ACC112 (cell line): ENCODE measurements at regions not wholly inside any gene's neighbourhood (a gene's known extent, or its start where the extent isn't known, plus 50 kb on each side); places are given as distances from the start of the nearest gene placed in this dataset.
A peak's percentile ranks its signal among the peaks of the same experiment; 100 is the strongest.

Experiments used
- H2AFZ ChIP-seq: fragments of 200-600 bp; sonication (generic); one replicate; pipeline ENCODE4 v1.6.0; 2017; ENCODE audit warnings: antibody characterized with exemption, low read length; ENCODE audit not compliant: unreplicated experiment
- H3K27ac ChIP-seq: fragments of 200-600 bp; sonication (generic); 2 replicates; pipeline ENCODE4 v1.5.1; 2014; ENCODE audit warnings: low read depth, mild to moderate bottlenecking, antibody characterized with exemption, low read length, moderate library complexity
- H3K27me3 ChIP-seq: fragments of 200-600 bp; sonication (generic); 2 replicates; pipeline ENCODE4 v1.6.1; 2014; ENCODE audit warnings: mild to moderate bottlenecking, antibody characterized with exemption, low read length, moderate library complexity, mixed read lengths; ENCODE audit not compliant: insufficient read depth
- H3K36me3 ChIP-seq: fragments of 200-600 bp; sonication (generic); 2 replicates; pipeline ENCODE4 v1.6.1; 2016; ENCODE audit warnings: mild to moderate bottlenecking, antibody characterized with exemption, low read length, moderate library complexity, mixed read lengths; ENCODE audit not compliant: insufficient read depth
- H3K4me1 ChIP-seq: fragments of 200-600 bp; sonication (generic); one replicate; pipeline ENCODE4 v1.6.1; 2016; ENCODE audit warnings: low read length, mixed read lengths; ENCODE audit not compliant: insufficient read depth, unreplicated experiment, control insufficient read depth
- H3K4me3 ChIP-seq: fragments of 200-600 bp; sonication (generic); 2 replicates; pipeline ENCODE4 v1.5.1; 2014; ENCODE audit warnings: mild to moderate bottlenecking, low read depth, low read length
- H3K79me2 ChIP-seq: fragments of 200-600 bp; sonication (generic); one replicate; pipeline ENCODE4 v1.6.0; 2016; ENCODE audit warnings: low read length; ENCODE audit not compliant: control insufficient read depth, unreplicated experiment, insufficient read depth

GRCh38 chr5:145077028-145077427 is 758.1 kb downstream of the PRELID2 start:
- Histone ChIP-seq H3K79me2 (no peaks in the 10 kb centered on the region), H2AFZ (no peak overlapping the region), H3K4me1 (no peaks in the 10 kb centered on the region), H3K36me3 (no peaks in the 10 kb centered on the region), H3K4me3 (no peak overlapping the region), H3K27ac (no peak overlapping the region), H3K27me3 (no peaks in the 10 kb centered on the region)

- Histone ChIP-seq H3K27me3 (no peaks in the 10 kb centered on the region), H3K36me3 (no peaks in the 10 kb centered on the region), H2AFZ (no peak overlapping the region), H3K4me1 (no peaks in the 10 kb centered on the region), H3K79me2 (no peaks in the 10 kb centered on the region), H3K4me3 (no peak overlapping the region), H3K27ac (no peak overlapping the region)
Measured at GRCh38 chr5:145076040-145076439, 759.1 kb downstream of the PRELID2 start.

GRCh38 chr5:145072889-145073288 is 762.3 kb downstream of the PRELID2 start:
- no peak overlapping the region for H3K4me3 ChIP-seq
- H2AFZ ChIP-seq: peak overlapping the region; percentile 69
- no peaks in the 10 kb centered on the region for H3K36me3 ChIP-seq
- no peak overlapping the region for H3K27ac ChIP-seq
- H3K27me3 ChIP-seq: no peaks in the 10 kb centered on the region
- H3K4me1 ChIP-seq: peaks cover 6% of the 10 kb centered on the region
- H3K79me2 ChIP-seq: no peaks in the 10 kb centered on the region

- Histone ChIP-seq H3K4me1 (peaks cover 6% of the 10 kb centered on the region), H3K4me3 (no peak overlapping the region), H2AFZ (no peak overlapping the region)
Measured at GRCh38 chr5:145068721-145069120, 766.4 kb downstream of the PRELID2 start.

GRCh38 chr5:145062280-145063062 is 772.7 kb downstream of the PRELID2 start:
- no peak overlapping the region for H3K27ac ChIP-seq
- H3K79me2 ChIP-seq: no peaks in the 10 kb centered on the region
- H3K27me3 ChIP-seq: no peaks in the 10 kb centered on the region
- H2AFZ ChIP-seq: peak overlapping the region; percentile 24
- H3K36me3 ChIP-seq: no peaks in the 10 kb centered on the region
- no peak overlapping the region for H3K4me3 ChIP-seq
- H3K4me1 ChIP-seq: peaks cover 3% of the 10 kb centered on the region

More at GRCh38 chr5:145068721-145069120, 766.4 kb downstream of the PRELID2 start:
- Histone ChIP-seq H3K27me3 (no peaks in the 10 kb centered on the region), H3K27ac (no peak overlapping the region), H3K79me2 (no peaks in the 10 kb centered on the region), H3K36me3 (no peaks in the 10 kb centered on the region)

- peak overlapping the region; percentile 91 for H2AFZ ChIP-seq
Measured at GRCh38 chr5:145056800-145057199, 778.3 kb downstream of the PRELID2 start.

GRCh38 chr5:145050181-145050580 is 785.0 kb downstream of the PRELID2 start:
- no peaks in the 10 kb centered on the region for H3K79me2 ChIP-seq
- no peak overlapping the region for H3K27ac ChIP-seq
- H3K36me3 ChIP-seq: no peaks in the 10 kb centered on the region
- no peaks in the 10 kb centered on the region for H3K4me1 ChIP-seq
- no peak overlapping the region for H2AFZ ChIP-seq
- H3K27me3 ChIP-seq: no peaks in the 10 kb centered on the region
- H3K4me3 ChIP-seq: no peak overlapping the region

More at GRCh38 chr5:145056800-145057199, 778.3 kb downstream of the PRELID2 start:
- Histone ChIP-seq H3K4me3 (peak overlapping the region; percentile 59), H3K79me2 (no peaks in the 10 kb centered on the region), H3K27me3 (no peaks in the 10 kb centered on the region), H3K36me3 (no peaks in the 10 kb centered on the region), H3K27ac (peak overlapping the region; percentile 51), H3K4me1 (peaks cover 14% of the 10 kb centered on the region)

- no peaks in the 10 kb centered on the region for H3K36me3 ChIP-seq
- no peaks in the 10 kb centered on the region for H3K79me2 ChIP-seq
- H3K4me1 ChIP-seq: no peaks in the 10 kb centered on the region
- H2AFZ ChIP-seq: no peak overlapping the region
- no peaks in the 10 kb centered on the region for H3K27me3 ChIP-seq
- no peak overlapping the region for H3K4me3 ChIP-seq
- no peak overlapping the region for H3K27ac ChIP-seq
Measured at GRCh38 chr5:145044970-145045369, 790.2 kb downstream of the PRELID2 start.

GRCh38 chr5:145028626-145029025 is 806.5 kb downstream of the PRELID2 start:
- no peaks in the 10 kb centered on the region for H3K79me2 ChIP-seq
- no peak overlapping the region for H2AFZ ChIP-seq
- H3K27ac ChIP-seq: no peak overlapping the region
- no peaks in the 10 kb centered on the region for H3K4me1 ChIP-seq
- H3K36me3 ChIP-seq: no peaks in the 10 kb centered on the region
- no peaks in the 10 kb centered on the region for H3K27me3 ChIP-seq
- H3K4me3 ChIP-seq: no peak overlapping the region

GRCh38 chr5:145027286-145027685 is 807.9 kb downstream of the PRELID2 start:
- H2AFZ ChIP-seq: no peak overlapping the region
- H3K79me2 ChIP-seq: no peaks in the 10 kb centered on the region
- H3K36me3 ChIP-seq: no peaks in the 10 kb centered on the region
- no peak overlapping the region for H3K4me3 ChIP-seq
- H3K27ac ChIP-seq: no peak overlapping the region
- no peaks in the 10 kb centered on the region for H3K27me3 ChIP-seq
- no peaks in the 10 kb centered on the region for H3K4me1 ChIP-seq

- no peak overlapping the region for H2AFZ ChIP-seq
- no peaks in the 10 kb centered on the region for H3K4me1 ChIP-seq
Measured at GRCh38 chr5:145025775-145026174, 809.4 kb downstream of the PRELID2 start.

More at GRCh38 chr5:145025775-145026174, 809.4 kb downstream of the PRELID2 start:
- no peak overlapping the region for H3K4me3 ChIP-seq
- no peak overlapping the region for H3K27ac ChIP-seq
- no peaks in the 10 kb centered on the region for H3K79me2 ChIP-seq
- H3K27me3 ChIP-seq: no peaks in the 10 kb centered on the region
- H3K36me3 ChIP-seq: no peaks in the 10 kb centered on the region
